Ovary (tissue), 3 donors: ENCODE measurements at regions not wholly inside any gene's neighbourhood (a gene's known extent, or its start where the extent isn't known, plus 50 kb on each side); places are given as distances from the start of the nearest gene placed in this dataset.

Experiments
- EP300 ChIP-seq: sonication (generic); formaldehyde crosslinking; IDR thresholded peaks from one replicate; pipeline ENCODE4 v1.6.1; 2017; ENCODE audit warnings: antibody characterized with exemption
- POLR2A ChIP-seq: fragments of 450-650 bp; IDR thresholded peaks from one replicate; pipeline ENCODE4 v1.6.1; 2017; ENCODE audit warnings: antibody characterized with exemption, mild to moderate bottlenecking, moderate library complexity
- TF ChIP-seq, protein P1 (sequence below), 3 donors: fragments of 450-650 bp in 2 of 3; fragments of 200-600 bp in 1 of 3; IDR thresholded peaks; one replicate each; pipeline versions ENCODE4 v1.5.1 to v1.8.0; 2016 to 2022; ENCODE audit warnings: antibody characterized with exemption in 3 of 3, mild to moderate bottlenecking in 1 of 3
- donor health status: DM: no; HTN: no; CAD: no.

GRCh38 chr13:69274231-69274630 lies 833.4 kb upstream of the ATXN8OS start:
- TF ChIP-seq POLR2A (no peak), EP300 (no peak)
- TF ChIP-seq, protein P1, sequence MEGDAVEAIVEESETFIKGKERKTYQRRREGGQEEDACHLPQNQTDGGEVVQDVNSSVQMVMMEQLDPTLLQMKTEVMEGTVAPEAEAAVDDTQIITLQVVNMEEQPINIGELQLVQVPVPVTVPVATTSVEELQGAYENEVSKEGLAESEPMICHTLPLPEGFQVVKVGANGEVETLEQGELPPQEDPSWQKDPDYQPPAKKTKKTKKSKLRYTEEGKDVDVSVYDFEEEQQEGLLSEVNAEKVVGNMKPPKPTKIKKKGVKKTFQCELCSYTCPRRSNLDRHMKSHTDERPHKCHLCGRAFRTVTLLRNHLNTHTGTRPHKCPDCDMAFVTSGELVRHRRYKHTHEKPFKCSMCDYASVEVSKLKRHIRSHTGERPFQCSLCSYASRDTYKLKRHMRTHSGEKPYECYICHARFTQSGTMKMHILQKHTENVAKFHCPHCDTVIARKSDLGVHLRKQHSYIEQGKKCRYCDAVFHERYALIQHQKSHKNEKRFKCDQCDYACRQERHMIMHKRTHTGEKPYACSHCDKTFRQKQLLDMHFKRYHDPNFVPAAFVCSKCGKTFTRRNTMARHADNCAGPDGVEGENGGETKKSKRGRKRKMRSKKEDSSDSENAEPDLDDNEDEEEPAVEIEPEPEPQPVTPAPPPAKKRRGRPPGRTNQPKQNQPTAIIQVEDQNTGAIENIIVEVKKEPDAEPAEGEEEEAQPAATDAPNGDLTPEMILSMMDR (IDR thresholded peaks at IDR 0.05), result no peak
